Spleen (tissue), 11 donors: ENCODE measurements at regions not wholly inside any gene's neighbourhood (a gene's known extent, or its start where the extent isn't known, plus 50 kb on each side); places are given as distances from the start of the nearest gene placed in this dataset.

Experiments used
- DNase-seq: peaks from one replicate; pipeline ENCODE4 v3.0.0-alpha.2; 2020
- H3K27ac ChIP-seq, 8 donors: fragments of 200-600 bp; sonication (generic) in 7 of 8; 1 replicate in 4 of 8; 2 replicates in 4 of 8; pipeline versions ENCODE4 v1.5.0 to v1.8.0; 2016 to 2021; ENCODE audit warnings: inconsistent platforms in 4 of 8, mild to moderate bottlenecking in 4 of 8, moderate library complexity in 1 of 8
- H3K27me3 ChIP-seq, 7 donors: fragments of 200-600 bp; sonication (generic) in 6 of 7; replicated peaks in 1 of 7; 1 replicate in 4 of 7; 2 replicates in 3 of 7; pipeline versions ENCODE4 v1.5.0 to v1.8.0; 2016 to 2021; ENCODE audit warnings: inconsistent platforms in 3 of 7, mild to moderate bottlenecking in 1 of 7
- H3K36me3 ChIP-seq, 6 donors: fragments of 200-600 bp; sonication (generic) in 5 of 6; 1 replicate in 4 of 6; 2 replicates in 2 of 6; pipeline versions ENCODE4 v1.5.0 to v1.8.0; 2016 to 2021; ENCODE audit warnings: inconsistent platforms in 2 of 6
- H3K4me1 ChIP-seq, 6 donors: fragments of 200-600 bp; sonication (generic) in 5 of 6; 1 replicate in 3 of 6; 2 replicates in 3 of 6; pipeline versions ENCODE4 v1.5.0 to v1.8.0; 2016 to 2021; ENCODE audit warnings: inconsistent platforms in 3 of 6
- H3K4me3 ChIP-seq, 8 donors: fragments of 200-600 bp; sonication (generic) in 7 of 8; 1 replicate in 4 of 8; 2 replicates in 4 of 8; pipeline versions ENCODE4 v1.5.0 to v1.8.0; 2016 to 2021; ENCODE audit warnings: inconsistent platforms in 4 of 8, mild to moderate bottlenecking in 4 of 8, moderate library complexity in 2 of 8
- H3K9me3 ChIP-seq, 8 donors: fragments of 200-600 bp; sonication (generic) in 7 of 8; 1 replicate in 4 of 8; 2 replicates in 4 of 8; pipeline versions ENCODE4 v1.5.0 to v1.8.0; 2016 to 2021; ENCODE audit warnings: inconsistent platforms in 4 of 8
- POLR2A ChIP-seq, 3 donors: fragments of 450-650 bp; IDR thresholded peaks; one replicate each; pipeline ENCODE4 v1.5.1; 2017; ENCODE audit warnings: antibody characterized with exemption in 3 of 3, mild to moderate bottlenecking in 1 of 3
- POLR2AphosphoS5 ChIP-seq, 3 donors: sonication (generic); formaldehyde crosslinking; IDR thresholded peaks; one replicate each; pipeline ENCODE4 v1.5.1; 2017; ENCODE audit warnings: antibody characterized with exemption in 3 of 3
- WGBS, 5 donors: extraction: QIAGEN DNeasy Blood & Tissue Kit in 3 of 5; methylation state at CpG; one replicate each; pipeline versions ENCODE4 v1.1.5 to v1.1.7; 2013 to 2018; 5-methylcytosine and 5-hydroxymethylcytosine counted together
- intact Hi-C: fragments of 100-400 bp; cut with DNase I; formaldehyde crosslinking; loops from one replicate; pipeline ENCODE4 v1.15.0; 2023; ENCODE audit warnings: low total_unique reads
- TF ChIP-seq, protein P1 (sequence below), 11 experiments: fragments of 200-600 bp in 7 of 11; fragments of 450-650 bp in 4 of 11; sonication (generic) in 4 of 11; IDR thresholded peaks in 8 of 11; conservative IDR thresholded peaks in 3 of 11; 1 replicate in 7 of 11; 2 replicates in 4 of 11; pipeline versions ENCODE4 v1.4.0 to v1.8.0; 2016 to 2021; ENCODE audit warnings: antibody characterized with exemption in 11 of 11, inconsistent platforms in 4 of 11, mild to moderate bottlenecking in 1 of 11
- donor health status: healthy with polysubstance abuse.
- donor health status: DM: no; HTN: no; CAD: no; lungs with moderate emphysema.
- donor health status: DM: no; HTN: no; CAD: no.
- donor health status: Bipolar disorder and iron deficiency.
- donor health status: healthy.
- donor health status: DM: no; HTN: no; CAD: no.
- donor health status: DM: yes; HTN: yes; CAD: no.

DNA sequence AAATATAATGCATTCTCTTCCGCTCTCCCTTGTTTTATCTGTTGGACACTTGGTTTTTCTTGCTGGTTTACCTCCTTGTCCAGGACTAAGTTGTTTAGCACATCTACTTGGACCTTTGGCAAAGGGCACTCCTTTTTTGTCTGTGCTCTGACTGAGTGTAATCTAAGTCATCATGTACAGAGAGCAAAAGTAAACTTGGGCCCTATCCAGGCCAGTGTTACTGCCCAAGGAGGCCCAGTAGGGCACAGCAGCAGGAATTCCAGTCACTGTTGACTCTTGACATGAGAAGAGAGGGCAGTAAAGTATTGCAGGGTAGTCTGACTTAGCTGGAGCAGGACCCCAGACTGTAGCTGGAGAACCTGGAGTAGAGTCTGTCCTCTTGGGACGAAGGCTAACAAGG lies 445.5 kb downstream of the ZIC3 start:
- no peak for TF ChIP-seq POLR2A (IDR thresholded peaks at IDR 0.05)
- TF ChIP-seq, protein P1, sequence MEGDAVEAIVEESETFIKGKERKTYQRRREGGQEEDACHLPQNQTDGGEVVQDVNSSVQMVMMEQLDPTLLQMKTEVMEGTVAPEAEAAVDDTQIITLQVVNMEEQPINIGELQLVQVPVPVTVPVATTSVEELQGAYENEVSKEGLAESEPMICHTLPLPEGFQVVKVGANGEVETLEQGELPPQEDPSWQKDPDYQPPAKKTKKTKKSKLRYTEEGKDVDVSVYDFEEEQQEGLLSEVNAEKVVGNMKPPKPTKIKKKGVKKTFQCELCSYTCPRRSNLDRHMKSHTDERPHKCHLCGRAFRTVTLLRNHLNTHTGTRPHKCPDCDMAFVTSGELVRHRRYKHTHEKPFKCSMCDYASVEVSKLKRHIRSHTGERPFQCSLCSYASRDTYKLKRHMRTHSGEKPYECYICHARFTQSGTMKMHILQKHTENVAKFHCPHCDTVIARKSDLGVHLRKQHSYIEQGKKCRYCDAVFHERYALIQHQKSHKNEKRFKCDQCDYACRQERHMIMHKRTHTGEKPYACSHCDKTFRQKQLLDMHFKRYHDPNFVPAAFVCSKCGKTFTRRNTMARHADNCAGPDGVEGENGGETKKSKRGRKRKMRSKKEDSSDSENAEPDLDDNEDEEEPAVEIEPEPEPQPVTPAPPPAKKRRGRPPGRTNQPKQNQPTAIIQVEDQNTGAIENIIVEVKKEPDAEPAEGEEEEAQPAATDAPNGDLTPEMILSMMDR (IDR thresholded peaks at IDR 0.05 in 8 of 11, conservative IDR thresholded peaks at IDR 0.05 in 3 of 11), result no peak
- no peak for TF ChIP-seq POLR2AphosphoS5 (IDR thresholded peaks at IDR 0.05)
- no peak overlapping the region for H3K27ac ChIP-seq
- no peaks in the 10 kb centered on the region for H3K4me1 ChIP-seq
- H3K4me3 ChIP-seq, result no peak overlapping the region
- H3K27me3 ChIP-seq, result no peaks in the 10 kb centered on the region
- no peak for DNase-seq
- WGBS, 5 donors, result 79 to 100% (median 87%) methylated on average over 2 of the region's 2 CpGs
- H3K36me3 ChIP-seq, result no peaks in the 10 kb centered on the region
- intact Hi-C loops, result no loop called here
- H3K9me3 ChIP-seq, result no peaks in the 10 kb centered on the region

DNA sequence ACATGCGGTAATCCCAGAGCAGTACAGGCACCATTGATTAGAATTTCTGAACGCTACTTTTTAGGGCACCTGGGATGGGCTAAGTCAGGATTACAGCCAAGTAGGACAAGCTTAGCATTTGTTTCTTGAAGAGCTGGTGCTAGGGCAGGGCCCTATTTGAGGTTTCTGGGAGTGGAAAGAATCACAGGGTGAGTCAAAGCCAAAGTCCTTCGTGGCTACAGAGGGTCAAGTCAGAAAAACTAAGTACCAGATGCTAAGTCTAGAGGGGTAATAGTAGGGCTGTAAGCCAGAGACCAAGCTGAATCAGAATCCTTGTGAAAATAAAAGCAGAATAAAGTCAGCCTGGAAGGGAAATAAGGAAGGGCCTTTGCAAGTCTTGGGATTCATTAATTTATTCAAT lies 448.6 kb downstream of the ZIC3 start:
- H3K4me1 ChIP-seq, result no peaks in the 10 kb centered on the region
- no peaks in the 10 kb centered on the region for H3K36me3 ChIP-seq
- WGBS, 5 donors, result 50 to 64% (median 55%) methylated on average over 3 of the region's 3 CpGs
- TF ChIP-seq, protein P1 (IDR thresholded peaks at IDR 0.05 in 8 of 11, conservative IDR thresholded peaks at IDR 0.05 in 3 of 11), result no peak
- TF ChIP-seq POLR2A (IDR thresholded peaks at IDR 0.05), result no peak
- no peak for TF ChIP-seq POLR2AphosphoS5 (IDR thresholded peaks at IDR 0.05)
- H3K9me3 ChIP-seq, result no peaks in the 10 kb centered on the region
- no peak overlapping the region for H3K4me3 ChIP-seq
- no peaks in the 10 kb centered on the region for H3K27me3 ChIP-seq
- no peak overlapping the region for H3K27ac ChIP-seq
- no peak for DNase-seq
- intact Hi-C loops, result no loop called here

DNA sequence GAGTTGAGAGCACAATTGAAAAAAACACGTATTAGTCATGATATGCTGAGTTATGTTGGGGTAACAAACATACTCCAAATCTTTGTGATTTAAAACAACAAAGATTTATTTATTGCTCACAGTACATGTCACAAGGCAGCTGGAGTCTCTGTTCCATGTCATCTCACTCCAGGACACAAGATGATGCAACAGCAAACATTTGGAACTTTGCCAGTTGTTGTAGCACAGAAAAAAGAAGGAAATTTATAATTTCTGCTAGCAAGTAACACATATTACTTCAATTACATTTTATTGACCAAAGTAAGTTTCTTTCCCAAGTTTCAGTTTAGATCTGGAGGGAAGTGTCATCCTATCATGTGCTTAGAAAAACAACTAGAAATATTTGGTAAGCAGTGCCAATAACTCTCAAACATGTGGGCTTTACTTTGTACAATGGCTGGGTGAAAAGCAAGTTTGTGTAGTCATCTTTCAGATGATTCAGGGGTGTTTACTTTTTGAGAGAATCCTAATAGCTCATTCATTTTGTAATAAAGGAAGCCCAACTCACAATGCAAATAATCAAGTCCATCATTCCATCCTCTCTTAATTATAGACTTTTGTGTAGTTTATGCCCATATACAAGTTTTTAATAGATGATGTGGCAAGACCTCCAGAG lies 452.3 kb downstream of the ZIC3 start:
- no peaks in the 10 kb centered on the region for H3K36me3 ChIP-seq
- H3K4me1 ChIP-seq, result no peaks in the 10 kb centered on the region
- no peaks in the 10 kb centered on the region for H3K9me3 ChIP-seq
- H3K4me3 ChIP-seq, result no peak overlapping the region
- intact Hi-C loops, result no loop called here
- 38 to 77% (median 51%) methylated on average over 1 of the region's 1 CpG for WGBS, 5 donors
- no peaks in the 10 kb centered on the region for H3K27me3 ChIP-seq
- no peak for TF ChIP-seq POLR2A (IDR thresholded peaks at IDR 0.05)
- TF ChIP-seq POLR2AphosphoS5 (IDR thresholded peaks at IDR 0.05), result no peak
- TF ChIP-seq, protein P1 (IDR thresholded peaks at IDR 0.05 in 8 of 11, conservative IDR thresholded peaks at IDR 0.05 in 3 of 11), result no peak
- H3K27ac ChIP-seq, result no peak overlapping the region
- DNase-seq, result no peak

DNA sequence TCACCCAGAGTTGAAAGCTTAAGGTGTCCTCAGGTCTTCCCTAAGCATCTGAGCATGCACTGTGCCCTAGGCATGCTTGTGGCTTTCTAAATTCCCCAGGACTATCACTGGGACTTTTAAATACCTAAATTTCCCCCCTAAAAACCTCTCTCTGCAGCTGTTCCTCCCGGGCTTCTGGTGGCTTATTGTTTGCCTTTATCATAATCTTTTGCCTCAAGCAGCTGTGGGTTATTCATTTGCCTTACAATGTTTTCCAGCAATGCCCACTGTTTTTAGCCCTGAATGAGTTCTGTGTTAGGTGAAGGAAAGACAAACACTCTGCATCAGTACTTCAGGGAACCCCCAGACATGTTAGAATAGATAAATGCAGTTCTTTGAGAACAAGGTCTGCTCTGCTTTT lies 455.0 kb downstream of the ZIC3 start:
- TF ChIP-seq POLR2A (IDR thresholded peaks at IDR 0.05) (no peak), POLR2AphosphoS5 (IDR thresholded peaks at IDR 0.05) (no peak)
- TF ChIP-seq, protein P1 (IDR thresholded peaks at IDR 0.05 in 8 of 11, conservative IDR thresholded peaks at IDR 0.05 in 3 of 11), result no peak
- DNase-seq, result no peak
- H3K27me3 ChIP-seq, result no peaks in the 10 kb centered on the region
- H3K36me3 ChIP-seq, result no peaks in the 10 kb centered on the region
- 27 to 41% (median 36%) methylated on average over 1 of the region's 1 CpG for WGBS, 5 donors
- no peak overlapping the region for H3K27ac ChIP-seq
- H3K4me3 ChIP-seq, result no peak overlapping the region
- H3K9me3 ChIP-seq, result no peaks in the 10 kb centered on the region
- intact Hi-C loops, result no loop called here
- no peaks in the 10 kb centered on the region for H3K4me1 ChIP-seq
